Fibroblast of the aortic adventitia (primary cell): ENCODE measurements at regions not wholly inside any gene's neighbourhood (a gene's known extent, or its start where the extent isn't known, plus 50 kb on each side); places are given as distances from the start of the nearest gene placed in this dataset.

ENCODE experiments used
- DNase-seq: peaks from one replicate; pipeline ENCODE4 v3.0.0-alpha.2; 2010; ENCODE audit warnings: low read depth
- H3K4me3 ChIP-seq: 2 replicates; pipeline ENCODE4 v1.5.1; 2011; ENCODE audit warnings: low read depth, mild to moderate bottlenecking, control low read depth, low read length, moderate library complexity
- CTCF ChIP-seq: IDR thresholded peaks from 2 replicates; pipeline ENCODE4 v1.5.1; 2011; ENCODE audit warnings: mild to moderate bottlenecking, low read length, control low read depth, inconsistent platforms; ENCODE audit not compliant: insufficient read depth

DNA sequence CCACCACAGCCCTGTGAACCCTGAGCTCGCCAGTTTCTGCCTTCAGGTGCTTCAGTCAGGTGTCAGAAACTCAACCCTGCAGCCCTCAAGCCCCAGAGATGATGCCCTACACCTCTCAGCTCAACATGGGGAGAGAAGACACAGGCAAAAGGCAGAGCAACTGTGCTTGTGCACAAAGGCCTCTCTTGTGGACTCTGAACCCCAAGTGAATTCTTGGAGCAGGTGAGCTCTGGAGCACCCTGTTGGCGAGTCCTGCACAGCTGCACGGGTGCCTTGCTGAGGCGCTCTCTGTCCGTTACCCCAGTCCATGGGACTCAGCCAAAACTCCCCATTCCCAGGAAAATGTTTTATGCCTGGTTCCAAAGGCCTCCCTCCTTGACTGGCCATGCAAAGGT lies 197.0 kb downstream of the KLF13 start:
- H3K4me3 ChIP-seq, result no peak overlapping the region
- no peak for TF ChIP-seq CTCF
- no peak for DNase-seq

- no peak for TF ChIP-seq CTCF
- H3K4me3 ChIP-seq, result no peak overlapping the region
- no peak for DNase-seq
These were observed 198.6 kb downstream of the KLF13 start for GRCh38 chr15:31525185-31525695.

- TF ChIP-seq CTCF, result no peak
- no peak for DNase-seq
- H3K4me3 ChIP-seq, result no peak overlapping the region
These were observed 199.5 kb downstream of the KLF13 start for GRCh38 chr15:31525988-31526665.

DNA sequence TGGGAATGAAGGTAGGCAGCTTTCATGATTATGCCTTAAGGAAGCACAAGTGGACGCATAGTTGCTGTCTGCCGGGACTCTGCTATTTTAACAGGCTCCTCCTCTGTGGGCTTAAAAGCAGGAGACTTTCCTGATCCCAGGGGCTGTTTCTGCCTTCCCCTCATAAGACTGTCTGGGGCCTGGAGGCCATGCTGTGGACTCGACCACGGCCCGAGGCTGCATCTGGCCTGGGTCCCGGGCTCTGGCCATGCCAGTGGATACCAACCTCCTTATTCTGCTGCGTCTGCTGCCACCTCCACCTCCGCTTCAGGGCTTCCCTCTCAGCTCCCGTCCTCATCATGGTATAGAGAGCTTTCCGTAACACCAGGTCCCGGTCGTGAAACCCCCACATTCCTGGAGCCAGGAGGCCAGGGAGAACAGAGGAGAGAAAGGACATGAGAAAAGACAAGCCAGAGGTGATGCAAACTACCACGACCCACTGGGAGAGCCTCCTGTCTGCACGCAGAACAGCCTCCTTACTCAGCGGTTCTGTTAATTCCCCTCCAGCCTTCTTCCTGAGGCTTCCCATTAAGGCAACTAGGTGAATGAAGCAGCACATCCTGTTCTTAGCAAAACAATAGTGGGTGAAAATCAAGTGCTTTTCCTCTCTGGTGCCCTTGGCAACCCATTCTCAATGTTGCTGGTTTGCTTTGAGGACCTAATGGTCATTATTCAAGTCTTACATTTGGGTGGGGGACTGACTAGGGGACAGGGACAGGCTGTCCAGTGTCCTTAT lies 200.5 kb downstream of the KLF13 start:
- no peak for DNase-seq
- no peak for TF ChIP-seq CTCF

DNA sequence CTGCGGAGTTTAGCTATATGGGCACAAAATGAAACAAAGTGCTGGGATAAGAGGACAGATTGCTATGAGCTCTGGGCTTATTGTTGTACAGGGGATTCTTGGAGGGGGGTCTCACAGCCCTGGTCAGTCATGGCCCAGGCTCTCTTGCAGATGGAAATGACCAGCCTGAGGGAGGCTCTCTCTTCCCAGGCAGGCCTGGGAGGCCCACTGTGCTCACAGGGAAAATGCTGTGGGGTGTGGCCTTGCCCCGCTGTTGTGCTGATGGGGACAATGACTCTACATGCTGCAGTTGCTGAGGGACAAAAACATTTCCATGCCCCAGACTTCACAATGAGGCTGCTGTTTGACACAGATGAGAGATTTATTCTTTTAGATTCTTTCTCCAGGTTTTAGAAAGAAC lies 202.2 kb downstream of the KLF13 start:
- H3K4me3 ChIP-seq, result no peak overlapping the region
- no peak for DNase-seq
- TF ChIP-seq CTCF, result no peak

More for the DNA sequence above, 200.5 kb downstream of the KLF13 start:
- no peak overlapping the region for H3K4me3 ChIP-seq

GRCh38 chr15:31537770-31538592 lies 211.3 kb downstream of the KLF13 start:
- H3K4me3 ChIP-seq, result no peak overlapping the region
- no peak for DNase-seq
- no peak for TF ChIP-seq CTCF
